Activated T-helper 9 cell treated with anti-CD3 and anti-CD28 coated beads, Interleukin-2, amount 50 U/mL, for 16 hours (primary cell): ENCODE measurements at regions not wholly inside any gene's neighbourhood (a gene's known extent, or its start where the extent isn't known, plus 50 kb on each side); places are given as distances from the start of the nearest gene placed in this dataset.

ENCODE experiments used
- DNase-seq: peaks from one replicate; pipeline ENCODE4 v3.0.0-alpha.2; 2020; ENCODE audit warnings: low read depth

- DNase-seq, result no peak
These were observed 52.2 kb upstream of the SPACA1 start for GRCh38 chr6:87995461-87995860.

GRCh38 chr6:87993356-87993755 lies 54.3 kb upstream of the SPACA1 start:
- DNase-seq, result no peak

DNA sequence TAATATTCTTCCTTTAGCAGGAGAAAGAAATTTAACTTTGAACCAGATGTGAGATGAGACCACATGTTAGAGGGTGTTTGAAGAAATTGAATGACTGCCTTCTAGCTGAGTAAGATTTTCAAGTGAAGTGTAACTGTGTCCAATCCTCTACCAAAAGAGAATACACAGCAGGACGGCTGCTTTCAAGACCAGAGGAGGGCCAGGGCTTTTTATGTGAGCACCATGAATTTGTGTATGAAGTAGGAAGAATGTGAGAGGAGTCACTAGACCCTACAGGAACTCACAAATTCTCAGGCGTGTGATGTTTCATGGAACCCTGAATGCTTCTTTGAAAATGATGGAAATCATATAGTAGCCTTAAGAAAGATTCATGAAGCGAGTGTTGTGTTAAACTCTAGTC lies 56.8 kb upstream of the SPACA1 start:
- DNase-seq, result no peak

DNA sequence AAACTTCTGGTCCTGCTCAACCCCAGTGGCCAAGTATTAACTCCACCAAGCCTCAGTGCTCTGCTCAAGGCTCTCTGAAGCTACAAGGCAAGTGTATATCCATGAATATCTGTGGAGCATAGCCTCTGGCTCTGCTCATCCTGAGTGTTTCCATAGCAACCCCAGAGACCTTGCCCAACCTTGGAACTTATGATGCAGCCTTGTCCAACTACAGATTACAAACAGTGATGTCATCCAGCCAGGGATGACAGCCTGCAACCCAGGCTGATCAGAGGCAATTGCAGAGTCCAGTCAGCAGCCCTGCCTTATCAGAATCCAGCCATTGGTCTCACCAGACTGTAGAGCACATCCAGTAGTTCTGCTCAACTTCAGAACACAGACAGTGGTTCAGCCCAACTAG lies 65.5 kb upstream of the SPACA1 start:
- no peak for DNase-seq

- no peak for DNase-seq
These were observed 67.9 kb upstream of the SPACA1 start for GRCh38 chr6:87979737-87980136.

DNA sequence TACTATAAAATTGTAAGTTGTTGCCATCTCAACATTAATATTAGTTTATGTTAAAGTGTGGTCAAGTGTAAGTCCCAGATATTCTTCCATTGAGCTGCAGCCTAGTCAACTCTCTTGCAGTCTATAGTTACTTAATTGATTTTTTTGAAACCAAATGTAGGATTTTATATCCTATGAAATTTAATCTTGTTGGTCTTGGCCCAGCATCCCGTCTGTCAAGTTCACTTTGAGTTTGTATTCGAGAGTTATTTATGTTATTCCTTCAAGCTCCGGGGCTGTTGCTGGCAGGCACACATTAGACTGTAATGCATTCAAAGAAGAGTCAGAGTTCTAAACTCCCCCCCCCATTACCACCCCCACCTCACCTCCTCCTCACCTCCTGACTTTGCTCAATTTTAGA lies 71.0 kb upstream of the SPACA1 start:
- DNase-seq, result no peak

GRCh38 chr6:87975561-87975960 lies 72.1 kb upstream of the SPACA1 start:
- no peak for DNase-seq

DNA sequence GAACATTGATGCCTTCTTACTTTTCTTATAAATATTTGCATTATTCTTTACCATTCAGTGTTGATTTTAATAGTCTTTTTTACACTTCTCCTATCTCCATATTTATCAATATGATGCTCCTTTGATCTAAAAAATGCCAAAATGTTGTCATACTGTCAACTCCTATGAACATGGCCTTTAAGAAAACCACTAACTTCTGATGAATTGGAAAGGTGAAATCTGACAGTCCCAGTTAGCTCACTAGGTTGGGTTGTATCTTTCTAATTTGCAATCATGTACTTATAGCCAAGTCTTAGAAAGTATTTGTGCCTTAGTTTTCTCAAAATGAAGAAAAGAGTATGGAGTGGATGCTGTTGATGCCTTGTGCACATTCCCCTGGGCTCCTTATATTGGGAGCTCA lies 75.4 kb upstream of the SPACA1 start:
- no peak for DNase-seq

DNA sequence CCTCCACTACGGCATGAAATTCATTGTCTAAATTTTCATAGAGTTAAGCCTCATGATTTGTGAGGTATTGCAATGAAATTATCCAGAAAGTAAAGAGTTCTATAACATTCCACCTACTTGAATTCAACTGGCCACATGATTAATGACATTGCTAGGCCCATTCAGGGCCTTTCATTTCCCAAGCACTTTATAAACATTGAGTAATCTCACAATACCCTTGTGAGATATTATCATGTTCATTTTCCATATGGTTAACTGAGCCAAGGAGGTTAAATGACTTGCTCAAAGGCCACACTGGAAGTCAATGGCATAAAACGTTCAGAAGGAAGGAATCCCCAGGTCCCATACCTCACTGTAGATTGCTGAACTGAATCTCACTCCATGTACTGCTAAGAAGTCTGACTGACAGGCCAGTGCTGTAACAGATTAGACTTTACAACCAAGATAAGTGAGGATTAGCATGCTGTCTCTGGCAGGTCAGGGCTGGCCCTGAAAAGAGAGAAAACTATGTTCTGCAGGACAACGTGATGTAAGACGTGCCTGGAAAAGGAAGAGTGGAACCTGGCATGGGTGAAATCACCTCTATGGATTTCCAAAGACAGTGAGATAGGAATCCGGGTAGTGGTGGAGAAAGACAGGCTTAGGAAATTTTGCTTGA lies 75.9 kb upstream of the SPACA1 start:
- DNase-seq, result no peak

DNA sequence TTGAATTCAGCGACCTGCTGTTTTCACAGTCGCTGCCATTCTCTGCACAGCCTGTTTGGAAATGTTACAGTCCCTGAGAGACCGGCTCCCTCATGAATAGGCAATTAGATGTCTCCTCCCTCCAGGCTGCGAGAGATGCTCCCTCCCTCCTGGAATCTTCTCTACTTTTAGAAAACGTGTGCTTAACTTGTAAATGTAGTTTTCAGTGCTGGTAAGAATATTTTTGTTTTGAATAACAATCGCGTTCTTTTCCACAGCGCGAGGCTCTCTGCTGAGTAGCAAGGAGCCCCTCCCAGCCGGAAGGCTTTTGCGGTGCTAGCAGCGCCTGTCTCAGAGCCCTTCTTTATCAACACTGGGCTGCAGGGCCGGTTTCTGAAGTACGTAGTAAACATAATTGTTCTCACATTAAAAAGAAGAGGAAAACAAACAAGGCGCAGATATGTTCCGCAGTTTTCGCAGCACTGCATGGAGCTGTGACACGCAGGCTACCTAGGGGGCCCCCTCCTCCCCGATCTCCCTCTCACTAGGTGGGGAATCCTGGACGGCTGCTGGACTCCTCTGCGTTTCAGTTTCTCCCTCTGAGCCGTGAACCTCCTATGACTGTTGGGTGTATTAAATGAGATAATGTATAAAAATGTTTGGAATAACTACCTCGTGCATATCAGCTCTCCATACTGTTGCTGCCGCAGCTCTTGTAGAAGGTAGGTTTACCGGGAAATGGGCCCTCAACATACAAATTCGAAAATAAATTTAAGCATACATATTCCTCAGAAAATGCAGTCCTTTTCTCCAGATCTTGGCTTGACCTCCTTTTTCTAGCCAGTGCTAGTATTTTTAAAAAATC lies 79.0 kb upstream of the SPACA1 start:
- DNase-seq, result no peak

DNA sequence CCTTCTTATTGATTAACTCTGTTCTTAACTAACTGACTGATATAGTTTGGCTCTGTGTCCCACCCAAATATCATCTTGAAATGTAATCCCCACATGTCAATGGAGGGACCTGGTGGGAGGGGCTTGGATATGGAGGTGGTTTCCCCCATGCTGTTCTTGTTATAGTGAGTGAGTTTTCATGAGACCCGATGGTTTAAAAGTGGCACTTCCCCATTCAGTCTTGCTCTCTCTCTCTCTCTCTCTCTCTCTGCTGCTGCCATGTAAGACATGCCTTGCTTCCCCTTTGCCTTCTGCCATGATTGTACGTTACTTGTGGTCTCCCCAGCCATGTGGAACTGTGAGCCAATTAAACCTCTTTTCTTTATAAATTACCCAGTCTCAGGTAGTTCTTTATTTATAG lies 81.8 kb upstream of the SPACA1 start:
- DNase-seq, result no peak

DNA sequence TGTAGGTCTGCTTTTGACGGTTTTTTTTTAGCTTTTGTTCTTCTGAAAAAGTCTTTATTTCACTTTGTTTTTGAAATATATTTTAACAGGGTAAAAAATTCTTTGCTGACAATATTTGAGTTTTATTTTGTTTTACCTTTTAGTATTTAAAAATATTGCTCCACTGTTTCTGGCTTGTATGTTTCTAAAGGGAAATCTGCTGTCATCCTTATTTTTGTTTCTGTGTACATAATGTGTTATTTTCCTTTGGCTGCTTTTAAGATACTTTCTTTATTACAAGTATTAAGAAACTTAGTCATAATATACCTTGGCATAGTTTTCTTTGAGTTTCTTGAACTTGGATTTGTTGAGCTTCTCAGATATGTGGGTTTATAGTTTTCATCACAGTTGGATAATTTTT lies 88.6 kb upstream of the SPACA1 start:
- DNase-seq, result no peak

DNA sequence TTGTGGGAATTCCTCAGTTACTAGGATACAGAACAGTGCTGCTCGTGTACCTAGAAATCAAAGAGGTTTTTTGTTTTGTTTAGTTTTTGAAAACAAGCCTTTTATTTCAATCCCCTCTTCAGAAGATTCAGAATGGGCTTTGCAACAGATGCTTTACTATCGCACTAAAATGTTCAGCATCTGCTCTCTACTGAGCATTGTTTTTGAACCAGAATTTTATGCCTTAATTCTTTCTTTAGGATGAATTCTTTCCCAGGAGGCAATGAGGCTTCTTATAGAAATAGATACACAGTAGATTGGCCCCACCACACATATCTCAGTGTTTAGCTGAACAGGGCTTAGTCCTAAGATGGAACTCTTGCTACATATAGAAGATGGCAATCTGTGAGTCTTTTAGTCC lies 95.9 kb upstream of the SPACA1 start:
- no peak for DNase-seq

- DNase-seq, result no peak
These were observed 97.0 kb upstream of the SPACA1 start for GRCh38 chr6:87950614-87951013.

GRCh38 chr6:87949194-87949593 lies 98.4 kb upstream of the SPACA1 start:
- DNase-seq, result no peak

GRCh38 chr6:87946669-87947068 lies 101.0 kb upstream of the SPACA1 start:
- DNase-seq, result no peak

GRCh38 chr6:87945966-87946365 lies 101.7 kb upstream of the SPACA1 start:
- DNase-seq, result no peak

GRCh38 chr6:87945181-87945580 lies 102.5 kb upstream of the SPACA1 start:
- DNase-seq, result no peak

DNA sequence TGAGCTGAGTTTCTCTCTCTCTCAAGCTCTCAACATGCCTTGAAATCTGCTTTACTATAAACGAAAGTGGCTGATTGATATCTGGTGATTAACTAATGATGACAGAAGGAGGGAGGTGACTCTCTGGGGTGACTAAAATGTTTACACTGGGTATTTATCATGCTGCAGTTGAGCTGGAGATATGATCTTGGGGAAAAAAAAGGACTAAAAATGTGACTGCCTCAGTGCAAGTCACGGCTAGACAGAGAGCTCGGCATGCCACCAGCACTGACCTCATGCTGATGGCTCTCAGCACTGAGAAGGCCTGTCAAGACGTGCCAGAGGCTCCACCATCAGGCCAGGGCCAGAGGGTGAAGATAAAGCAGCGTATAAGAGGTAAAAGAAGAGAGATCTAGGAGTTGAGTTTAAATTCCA lies 103.1 kb upstream of the SPACA1 start:
- DNase-seq, result no peak

DNA sequence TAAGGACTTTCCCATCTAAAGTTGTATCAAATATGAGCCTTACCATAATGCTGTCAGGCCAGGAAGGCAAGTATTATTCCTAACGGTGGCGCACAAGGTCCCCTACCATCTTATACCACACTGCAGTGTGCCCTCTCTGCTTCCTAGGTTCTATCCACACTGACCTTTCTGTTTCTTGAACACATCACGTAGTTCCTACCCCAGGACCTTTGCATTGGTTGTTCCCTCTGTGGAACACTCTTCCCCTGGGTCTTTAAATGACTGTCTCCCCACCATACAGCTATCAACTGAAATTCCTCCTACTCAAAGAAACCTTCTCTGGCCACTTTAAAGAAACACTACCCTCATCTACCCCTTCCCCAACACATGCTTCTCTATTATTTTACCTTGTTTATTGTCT lies 104.5 kb upstream of the SPACA1 start:
- no peak for DNase-seq

- no peak for DNase-seq
These were observed 105.9 kb upstream of the SPACA1 start for GRCh38 chr6:87941556-87942358.

- no peak for DNase-seq
These were observed 107.9 kb upstream of the SPACA1 start for GRCh38 chr6:87939776-87940175.

GRCh38 chr6:87938287-87938686 lies 109.4 kb upstream of the SPACA1 start:
- DNase-seq, result no peak
